ENCODE measurements at regions not wholly inside any gene's neighbourhood (a gene's known extent, or its start where the extent isn't known, plus 50 kb on each side); places are given as distances from the start of the nearest gene placed in this dataset.
"Not testable (repeated sequence)": the region's sequence is repeated elsewhere in the genome, so short reads cannot be mapped to it uniquely, and the experiment has no call there.

GRCh38 chr13:66077132-66077689, 1152.9 kb downstream of the PCDH9 start:
- Mint-ChIP-seq H3K4me3 (no peak overlapping the region), H3K27me3 (no peaks in the 10 kb centered on the region), H3K36me3 (ENCODE audit: insufficient read depth) (peaks cover 3% of the 10 kb centered on the region), H3K4me1 (ENCODE audit: low read depth in 2 of 2) (no peaks in the 10 kb centered on the region), H3K27ac (no peak overlapping the region), H3K9me3 (peaks cover 6 to 13% of the 10 kb centered on the region in 2 donors)
- DNase-seq, result no peak
- no peak for ATAC-seq (replicated peaks)

GRCh38 chr13:66076417-66076816, 1153.7 kb downstream of the PCDH9 start:
- Mint-ChIP-seq H3K36me3 (ENCODE audit: insufficient read depth) (peaks cover 2% of the 10 kb centered on the region), H3K4me3 (no peak overlapping the region), H3K27ac (no peak overlapping the region), H3K4me1 (ENCODE audit: low read depth in 2 of 2) (no peaks in the 10 kb centered on the region), H3K9me3 (peaks cover 6 to 13% of the 10 kb centered on the region in 2 donors), H3K27me3 (no peaks in the 10 kb centered on the region)
- ATAC-seq (replicated peaks) (no peak), DNase-seq (no peak)

- H3K9me3 Mint-ChIP-seq, result peaks cover 1 to 14% of the 10 kb centered on the region in 2 donors
- ATAC-seq (replicated peaks), result no peak
- no peaks in the 10 kb centered on the region for H3K27me3 Mint-ChIP-seq
- H3K4me3 Mint-ChIP-seq, result no peak overlapping the region
- no peaks in the 10 kb centered on the region for H3K36me3 Mint-ChIP-seq (ENCODE audit: insufficient read depth)
- DNase-seq, result no peak
- no peaks in the 10 kb centered on the region for H3K4me1 Mint-ChIP-seq (ENCODE audit: low read depth in 2 of 2)
- no peak overlapping the region for H3K27ac Mint-ChIP-seq
These were observed 1156.0 kb downstream of the PCDH9 start for GRCh38 chr13:66074018-66074615.

- ATAC-seq (replicated peaks); H3K4me1 Mint-ChIP-seq (ENCODE audit: low read depth in 2 of 2); H3K27ac Mint-ChIP-seq; DNase-seq; H3K27me3 Mint-ChIP-seq; H3K36me3 Mint-ChIP-seq (ENCODE audit: insufficient read depth); H3K4me3 Mint-ChIP-seq: not testable (repeated sequence)
- peaks cover 0 to 13% of the 10 kb centered on the region in 2 donors for H3K9me3 Mint-ChIP-seq
These were observed 1158.0 kb downstream of the PCDH9 start for GRCh38 chr13:66072097-66072496.

GRCh38 chr13:66071608-66072007, 1158.5 kb downstream of the PCDH9 start:
- no peaks in the 10 kb centered on the region for H3K4me1 Mint-ChIP-seq (ENCODE audit: low read depth in 2 of 2)
- H3K36me3 Mint-ChIP-seq (ENCODE audit: insufficient read depth), result no peaks in the 10 kb centered on the region
- peaks cover 0 to 15% of the 10 kb centered on the region in 2 donors for H3K9me3 Mint-ChIP-seq
- no peaks in the 10 kb centered on the region for H3K27me3 Mint-ChIP-seq
- DNase-seq, result no peak
- ATAC-seq (replicated peaks), result no peak
- H3K27ac Mint-ChIP-seq, result no peak overlapping the region
- no peak overlapping the region for H3K4me3 Mint-ChIP-seq

GRCh38 chr13:66071029-66071428, 1159.1 kb downstream of the PCDH9 start:
- Mint-ChIP-seq H3K27me3 (no peaks in the 10 kb centered on the region), H3K4me1 (ENCODE audit: low read depth in 2 of 2) (no peaks in the 10 kb centered on the region), H3K4me3 (no peak overlapping the region), H3K27ac (no peak overlapping the region), H3K9me3 (peaks cover 0 to 15% of the 10 kb centered on the region in 2 donors), H3K36me3 (ENCODE audit: insufficient read depth) (no peaks in the 10 kb centered on the region)
- DNase-seq, result no peak
- no peak for ATAC-seq (replicated peaks)

- Mint-ChIP-seq H3K27ac (no peak overlapping the region), H3K4me1 (ENCODE audit: low read depth in 2 of 2) (no peaks in the 10 kb centered on the region), H3K27me3 (no peaks in the 10 kb centered on the region), H3K9me3 (peaks cover 0 to 15% of the 10 kb centered on the region in 2 donors), H3K36me3 (ENCODE audit: insufficient read depth) (no peaks in the 10 kb centered on the region), H3K4me3 (no peak overlapping the region)
- ATAC-seq (replicated peaks), result no peak
- no peak for DNase-seq
These were observed 1160.6 kb downstream of the PCDH9 start for GRCh38 chr13:66069570-66069969.

GRCh38 chr13:66068683-66069082, 1161.5 kb downstream of the PCDH9 start:
- no peak overlapping the region for H3K4me3 Mint-ChIP-seq
- no peaks in the 10 kb centered on the region for H3K27me3 Mint-ChIP-seq
- no peak for DNase-seq
- H3K9me3 Mint-ChIP-seq, result peaks cover 0 to 14% of the 10 kb centered on the region in 2 donors
- ATAC-seq (replicated peaks), result no peak
- no peak overlapping the region for H3K27ac Mint-ChIP-seq
- H3K36me3 Mint-ChIP-seq (ENCODE audit: insufficient read depth), result no peaks in the 10 kb centered on the region
- H3K4me1 Mint-ChIP-seq (ENCODE audit: low read depth in 2 of 2), result no peaks in the 10 kb centered on the region

GRCh38 chr13:66048888-66049287, 1181.2 kb downstream of the PCDH9 start:
- no peak overlapping the region for H3K27ac Mint-ChIP-seq
- no peak overlapping the region for H3K4me3 Mint-ChIP-seq
- no peak for DNase-seq
- H3K27me3 Mint-ChIP-seq, result no peaks in the 10 kb centered on the region
- H3K9me3 Mint-ChIP-seq, result peaks cover 10 to 19% of the 10 kb centered on the region in 2 donors
- H3K4me1 Mint-ChIP-seq (ENCODE audit: low read depth in 2 of 2), result no peaks in the 10 kb centered on the region
- no peaks in the 10 kb centered on the region for H3K36me3 Mint-ChIP-seq (ENCODE audit: insufficient read depth)
- no peak for ATAC-seq (replicated peaks)

- ATAC-seq (replicated peaks), result no peak
- Mint-ChIP-seq H3K27me3 (no peaks in the 10 kb centered on the region), H3K4me1 (ENCODE audit: low read depth in 2 of 2) (no peaks in the 10 kb centered on the region), H3K36me3 (ENCODE audit: insufficient read depth) (no peaks in the 10 kb centered on the region), H3K27ac (no peak overlapping the region), H3K9me3 (peaks cover 3 to 7% of the 10 kb centered on the region in 2 donors), H3K4me3 (no peak overlapping the region)
- DNase-seq, result no peak
These were observed 1189.6 kb downstream of the PCDH9 start for GRCh38 chr13:66040506-66040905.

- peaks cover 1 to 7% of the 10 kb centered on the region in 2 donors for H3K9me3 Mint-ChIP-seq
These were observed 1193.0 kb downstream of the PCDH9 start for GRCh38 chr13:66037096-66037495.

GRCh38 chr13:66036636-66037035, 1193.5 kb downstream of the PCDH9 start:
- no peaks in the 10 kb centered on the region for H3K27me3 Mint-ChIP-seq
- ATAC-seq (replicated peaks), result no peak
- DNase-seq, result no peak
- no peak overlapping the region for H3K4me3 Mint-ChIP-seq
- H3K27ac Mint-ChIP-seq, result no peak overlapping the region
- peaks cover 1 to 7% of the 10 kb centered on the region in 2 donors for H3K9me3 Mint-ChIP-seq
- H3K36me3 Mint-ChIP-seq (ENCODE audit: insufficient read depth), result no peaks in the 10 kb centered on the region
- H3K4me1 Mint-ChIP-seq (ENCODE audit: low read depth in 2 of 2), result no peaks in the 10 kb centered on the region

More at GRCh38 chr13:66037096-66037495, 1193.0 kb downstream of the PCDH9 start:
- H3K27me3 Mint-ChIP-seq, result no peaks in the 10 kb centered on the region
- DNase-seq, result no peak
- no peak overlapping the region for H3K4me3 Mint-ChIP-seq
- ATAC-seq (replicated peaks), result no peak
- H3K27ac Mint-ChIP-seq, result no peak overlapping the region
- H3K4me1 Mint-ChIP-seq (ENCODE audit: low read depth in 2 of 2), result no peaks in the 10 kb centered on the region
- no peaks in the 10 kb centered on the region for H3K36me3 Mint-ChIP-seq (ENCODE audit: insufficient read depth)

GRCh38 chr13:66036024-66036614, 1194.0 kb downstream of the PCDH9 start:
- no peak for ATAC-seq (replicated peaks)
- H3K27me3 Mint-ChIP-seq, result no peaks in the 10 kb centered on the region
- H3K36me3 Mint-ChIP-seq (ENCODE audit: insufficient read depth), result no peaks in the 10 kb centered on the region
- no peak overlapping the region for H3K4me3 Mint-ChIP-seq
- no peaks in the 10 kb centered on the region for H3K4me1 Mint-ChIP-seq (ENCODE audit: low read depth in 2 of 2)
- peaks cover 0 to 7% of the 10 kb centered on the region in 2 donors for H3K9me3 Mint-ChIP-seq
- H3K27ac Mint-ChIP-seq, result no peak overlapping the region
- DNase-seq, result no peak

- H3K9me3 Mint-ChIP-seq, result peaks cover 3 to 4% of the 10 kb centered on the region in 2 donors
- DNase-seq (no peak), ATAC-seq (replicated peaks) (no peak)
- no peak overlapping the region for H3K4me3 Mint-ChIP-seq
- H3K27ac Mint-ChIP-seq, result no peak overlapping the region
- H3K36me3 Mint-ChIP-seq (ENCODE audit: insufficient read depth), result no peaks in the 10 kb centered on the region
- H3K4me1 Mint-ChIP-seq (ENCODE audit: low read depth in 2 of 2), result no peaks in the 10 kb centered on the region
- no peaks in the 10 kb centered on the region for H3K27me3 Mint-ChIP-seq
These were observed 1196.2 kb downstream of the PCDH9 start for GRCh38 chr13:66033924-66034323.
